Right atrium auricular region (tissue), 2 donors: ENCODE measurements at regions not wholly inside any gene's neighbourhood (a gene's known extent, or its start where the extent isn't known, plus 50 kb on each side); places are given as distances from the start of the nearest gene placed in this dataset.

ENCODE experiments used
- DNase-seq: peaks from one replicate; pipeline ENCODE4 v3.0.0-alpha.2; 2019; ENCODE audit warnings: low spot score
- H3K27ac ChIP-seq, 2 donors: fragments of 200-600 bp; sonication (generic); 1 replicate in 1 of 2; 2 replicates in 1 of 2; pipeline ENCODE4 v1.5.1; 2016 to 2019
- H3K27me3 ChIP-seq, 2 donors: fragments of 200-600 bp; sonication (generic); one replicate each; pipeline versions ENCODE4 v1.5.1 to v1.6.0; 2017 to 2019
- H3K36me3 ChIP-seq: fragments of 200-600 bp; sonication (generic); one replicate; pipeline ENCODE4 v1.5.1; 2016
- H3K4me1 ChIP-seq, 2 donors: fragments of 200-600 bp; sonication (generic); one replicate each; pipeline versions ENCODE4 v1.5.1 to v1.6.0; 2017 to 2019
- H3K4me3 ChIP-seq, 2 donors: fragments of 200-600 bp; sonication (generic); 1 replicate in 1 of 2; 2 replicates in 1 of 2; pipeline ENCODE4 v1.5.1; 2017 to 2019; ENCODE audit warnings: mild to moderate bottlenecking in 1 of 2, moderate library complexity in 1 of 2
- H3K9me3 ChIP-seq, 2 donors: fragments of 200-600 bp; sonication (generic); one replicate each; pipeline ENCODE4 v1.5.1; 2019
- TF ChIP-seq, protein P1 (sequence below), 2 donors: fragments of 200-600 bp; sonication (generic); IDR thresholded peaks; one replicate each; pipeline ENCODE4 v1.5.1; 2019; ENCODE audit warnings: antibody characterized with exemption in 2 of 2

GRCh38 chr6:148164645-148165044, 178.0 kb upstream of the SASH1 start:
- TF ChIP-seq, protein P1, sequence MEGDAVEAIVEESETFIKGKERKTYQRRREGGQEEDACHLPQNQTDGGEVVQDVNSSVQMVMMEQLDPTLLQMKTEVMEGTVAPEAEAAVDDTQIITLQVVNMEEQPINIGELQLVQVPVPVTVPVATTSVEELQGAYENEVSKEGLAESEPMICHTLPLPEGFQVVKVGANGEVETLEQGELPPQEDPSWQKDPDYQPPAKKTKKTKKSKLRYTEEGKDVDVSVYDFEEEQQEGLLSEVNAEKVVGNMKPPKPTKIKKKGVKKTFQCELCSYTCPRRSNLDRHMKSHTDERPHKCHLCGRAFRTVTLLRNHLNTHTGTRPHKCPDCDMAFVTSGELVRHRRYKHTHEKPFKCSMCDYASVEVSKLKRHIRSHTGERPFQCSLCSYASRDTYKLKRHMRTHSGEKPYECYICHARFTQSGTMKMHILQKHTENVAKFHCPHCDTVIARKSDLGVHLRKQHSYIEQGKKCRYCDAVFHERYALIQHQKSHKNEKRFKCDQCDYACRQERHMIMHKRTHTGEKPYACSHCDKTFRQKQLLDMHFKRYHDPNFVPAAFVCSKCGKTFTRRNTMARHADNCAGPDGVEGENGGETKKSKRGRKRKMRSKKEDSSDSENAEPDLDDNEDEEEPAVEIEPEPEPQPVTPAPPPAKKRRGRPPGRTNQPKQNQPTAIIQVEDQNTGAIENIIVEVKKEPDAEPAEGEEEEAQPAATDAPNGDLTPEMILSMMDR (IDR thresholded peaks at IDR 0.05) = no peak
- no peak for DNase-seq
- H3K27ac ChIP-seq = no peak overlapping the region
- no peak overlapping the region for H3K4me3 ChIP-seq
- H3K4me1 ChIP-seq = no peaks in the 10 kb centered on the region
- no peaks in the 10 kb centered on the region for H3K27me3 ChIP-seq
- no peaks in the 10 kb centered on the region for H3K36me3 ChIP-seq
- H3K9me3 ChIP-seq = no peaks in the 10 kb centered on the region

GRCh38 chr6:148166339-148166968, 176.2 kb upstream of the SASH1 start:
- Histone ChIP-seq H3K36me3 (no peaks in the 10 kb centered on the region), H3K27me3 (no peaks in the 10 kb centered on the region), H3K4me1 (no peaks in the 10 kb centered on the region), H3K27ac (no peak overlapping the region), H3K9me3 (no peaks in the 10 kb centered on the region), H3K4me3 (no peak overlapping the region)
- DNase-seq = no peak
- TF ChIP-seq, protein P1 (IDR thresholded peaks at IDR 0.05) = peak; percentile 36 to 77

- Histone ChIP-seq H3K27me3 (no peaks in the 10 kb centered on the region), H3K9me3 (no peaks in the 10 kb centered on the region), H3K36me3 (no peaks in the 10 kb centered on the region), H3K4me3 (no peak overlapping the region), H3K4me1 (no peaks in the 10 kb centered on the region), H3K27ac (no peak overlapping the region)
- DNase-seq = no peak
- TF ChIP-seq, protein P1 (IDR thresholded peaks at IDR 0.05) = no peak
These were observed 172.9 kb upstream of the SASH1 start for GRCh38 chr6:148169706-148170105.

DNA sequence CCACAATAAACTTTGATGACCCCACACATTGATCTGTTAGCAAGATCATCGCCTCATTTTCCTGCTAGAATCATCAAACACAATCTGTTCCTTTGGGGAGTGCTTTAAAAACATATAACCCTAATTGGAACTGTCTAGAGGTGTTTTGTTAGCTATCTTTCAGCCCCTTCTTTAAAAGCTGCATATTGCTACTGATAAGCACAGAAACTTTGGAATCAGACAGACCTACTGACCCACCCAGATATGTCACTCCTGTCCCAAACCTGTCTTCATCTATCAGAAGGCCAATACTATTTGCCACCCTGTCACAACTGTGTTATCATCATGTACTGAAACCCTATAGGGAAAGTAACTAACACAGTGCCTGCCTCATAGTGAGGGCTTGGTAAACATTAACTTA, 172.4 kb upstream of the SASH1 start:
- Histone ChIP-seq H3K9me3 (no peaks in the 10 kb centered on the region), H3K4me1 (no peaks in the 10 kb centered on the region), H3K27me3 (no peaks in the 10 kb centered on the region), H3K4me3 (no peak overlapping the region), H3K27ac (no peak overlapping the region), H3K36me3 (no peaks in the 10 kb centered on the region)
- no peak for DNase-seq
- TF ChIP-seq, protein P1 (IDR thresholded peaks at IDR 0.05) = no peak

DNA sequence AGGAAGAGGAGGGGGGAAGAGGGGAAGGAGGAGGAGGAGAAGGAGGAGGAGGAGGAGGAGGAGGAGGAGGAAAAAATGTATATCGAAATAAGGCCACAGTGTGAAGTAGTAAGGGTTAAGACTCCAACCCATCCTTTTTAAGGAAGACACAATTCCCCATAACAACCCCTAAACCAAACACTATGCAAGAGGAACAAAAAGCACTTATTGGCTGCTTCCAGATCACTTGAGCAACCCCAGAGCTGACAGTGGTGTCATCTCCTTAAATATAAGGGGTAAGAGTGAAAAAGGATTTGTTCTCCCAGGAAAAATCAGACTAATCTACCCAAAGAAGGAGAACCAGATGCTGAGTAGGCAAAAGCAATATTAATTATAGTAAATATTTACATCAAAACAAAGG, 169.1 kb upstream of the SASH1 start:
- Histone ChIP-seq H3K9me3 (no peaks in the 10 kb centered on the region), H3K27ac (no peak overlapping the region), H3K4me3 (no peak overlapping the region), H3K36me3 (no peaks in the 10 kb centered on the region), H3K27me3 (no peaks in the 10 kb centered on the region), H3K4me1 (no peaks in the 10 kb centered on the region)
- no peak for DNase-seq
- TF ChIP-seq, protein P1 (IDR thresholded peaks at IDR 0.05) = no peak

GRCh38 chr6:148175550-148176188, 167.0 kb upstream of the SASH1 start:
- Histone ChIP-seq H3K27me3 (no peaks in the 10 kb centered on the region), H3K36me3 (no peaks in the 10 kb centered on the region), H3K4me1 (no peaks in the 10 kb centered on the region), H3K27ac (no peak overlapping the region), H3K4me3 (no peak overlapping the region), H3K9me3 (no peaks in the 10 kb centered on the region)
- no peak for DNase-seq
- TF ChIP-seq, protein P1 (IDR thresholded peaks at IDR 0.05) = no peak
